Nephron (organoid): ENCODE measurements at regions not wholly inside any gene's neighbourhood (a gene's known extent, or its start where the extent isn't known, plus 50 kb on each side); places are given as distances from the start of the nearest gene placed in this dataset.
A peak's percentile ranks its signal among the peaks of the same experiment; 100 is the strongest.

ENCODE experiments used
- H3K27ac Mint-ChIP-seq, 3 experiments: 2 replicates each; pipeline ENCODE4 v1.8.0; 2020; ENCODE audit warnings: mixed read lengths in 3 of 3, mild to moderate bottlenecking in 2 of 3, moderate library complexity in 1 of 3
- H3K27me3 Mint-ChIP-seq: 2 replicates; pipeline ENCODE4 v1.8.0; 2021; ENCODE audit warnings: low read depth, mild to moderate bottlenecking, moderate library complexity, mixed read lengths
- H3K36me3 Mint-ChIP-seq: 2 replicates; pipeline ENCODE4 v1.8.0; 2020; ENCODE audit warnings: low read depth, mixed read lengths
- H3K4me1 Mint-ChIP-seq: 2 replicates; pipeline ENCODE4 v1.8.0; 2020; ENCODE audit warnings: mixed read lengths
- H3K4me3 Mint-ChIP-seq, 3 experiments: 2 replicates each; pipeline ENCODE4 v1.8.0; 2020; ENCODE audit warnings: mild to moderate bottlenecking in 3 of 3, mixed read lengths in 3 of 3, moderate library complexity in 2 of 3
- H3K9me3 Mint-ChIP-seq: 2 replicates; pipeline ENCODE4 v1.8.0; 2020; ENCODE audit warnings: mixed read lengths
- CTCF ChIP-seq, 3 experiments: fragments of 200-600 bp; sonication (generic); IDR thresholded peaks; one replicate each; pipeline ENCODE4 v1.5.0; 2021; ENCODE audit warnings: antibody characterized with exemption in 3 of 3; ENCODE audit not compliant: unreplicated experiment in 3 of 3

- TF ChIP-seq CTCF (IDR thresholded peaks at IDR 0.05; ENCODE audit: unreplicated experiment in 3 of 3), result no peak
- no peaks in the 10 kb centered on the region for H3K27me3 Mint-ChIP-seq
- H3K4me3 Mint-ChIP-seq, result no peak overlapping the region
- H3K36me3 Mint-ChIP-seq, result no peaks in the 10 kb centered on the region
- H3K4me1 Mint-ChIP-seq, result no peaks in the 10 kb centered on the region
- H3K9me3 Mint-ChIP-seq, result no peaks in the 10 kb centered on the region
- H3K27ac Mint-ChIP-seq, result no peak overlapping the region
Observed at GRCh38 chr6:95846652-95847051, 169.1 kb upstream of the FUT9 start.

- Mint-ChIP-seq H3K9me3 (no peaks in the 10 kb centered on the region), H3K4me1 (no peaks in the 10 kb centered on the region), H3K36me3 (no peaks in the 10 kb centered on the region), H3K27me3 (no peaks in the 10 kb centered on the region), H3K4me3 (no peak overlapping the region), H3K27ac (no peak overlapping the region)
- TF ChIP-seq CTCF (IDR thresholded peaks at IDR 0.05; ENCODE audit: unreplicated experiment in 3 of 3), result no peak
Observed at GRCh38 chr6:95847061-95847460, 168.7 kb upstream of the FUT9 start.

- no peak for TF ChIP-seq CTCF (IDR thresholded peaks at IDR 0.05; ENCODE audit: unreplicated experiment in 3 of 3)
- Mint-ChIP-seq H3K27me3 (no peaks in the 10 kb centered on the region), H3K4me1 (no peaks in the 10 kb centered on the region), H3K4me3 (no peak overlapping the region), H3K36me3 (no peaks in the 10 kb centered on the region), H3K9me3 (peaks cover 3% of the 10 kb centered on the region), H3K27ac (no peak overlapping the region)
Observed at GRCh38 chr6:95848717-95849116, 167.1 kb upstream of the FUT9 start.

- TF ChIP-seq CTCF (IDR thresholded peaks at IDR 0.05; ENCODE audit: unreplicated experiment in 3 of 3), result no peak
- Mint-ChIP-seq H3K27me3 (no peaks in the 10 kb centered on the region), H3K27ac (no peak overlapping the region), H3K9me3 (peaks cover 3% of the 10 kb centered on the region), H3K4me3 (no peak overlapping the region), H3K4me1 (no peaks in the 10 kb centered on the region), H3K36me3 (no peaks in the 10 kb centered on the region)
Observed at GRCh38 chr6:95856876-95857364, 158.9 kb upstream of the FUT9 start.

- no peak for TF ChIP-seq CTCF (IDR thresholded peaks at IDR 0.05; ENCODE audit: unreplicated experiment in 3 of 3)
- Mint-ChIP-seq H3K36me3 (no peaks in the 10 kb centered on the region), H3K27ac (no peak overlapping the region), H3K27me3 (peaks cover 4% of the 10 kb centered on the region), H3K4me3 (no peak overlapping the region), H3K9me3 (no peaks in the 10 kb centered on the region), H3K4me1 (no peaks in the 10 kb centered on the region)
Observed at GRCh38 chr6:95865857-95866256, 149.9 kb upstream of the FUT9 start.

- no peak overlapping the region for H3K4me3 Mint-ChIP-seq
- peaks cover 4% of the 10 kb centered on the region for H3K27me3 Mint-ChIP-seq
- H3K27ac Mint-ChIP-seq, result no peak overlapping the region
- no peaks in the 10 kb centered on the region for H3K4me1 Mint-ChIP-seq
- peak; percentile 33 to 57 (median 50) for TF ChIP-seq CTCF (IDR thresholded peaks at IDR 0.05; ENCODE audit: unreplicated experiment in 3 of 3)
- H3K9me3 Mint-ChIP-seq, result no peaks in the 10 kb centered on the region
- H3K36me3 Mint-ChIP-seq, result no peaks in the 10 kb centered on the region
Observed at GRCh38 chr6:95866732-95867131, 149.0 kb upstream of the FUT9 start.
